OCI-LY7 (cell line): ENCODE measurements at regions not wholly inside any gene's neighbourhood (a gene's known extent, or its start where the extent isn't known, plus 50 kb on each side); places are given as distances from the start of the nearest gene placed in this dataset.

ENCODE experiments used
- EZH2phosphoT487 ChIP-seq: fragments of 200-600 bp; sonication (generic); IDR thresholded peaks from 2 replicates; pipeline ENCODE4 v1.6.1; 2018; ENCODE audit warnings: low read depth, borderline replicate concordance, mild to moderate bottlenecking, mixed run types, antibody characterized with exemption, low read length, moderate library complexity, mixed read lengths
- TF ChIP-seq, protein P1 (sequence below): fragments of 200-600 bp; sonication (generic); conservative IDR thresholded peaks from 2 replicates; pipeline ENCODE4 v1.5.1; 2014; ENCODE audit warnings: mild to moderate bottlenecking, antibody characterized with exemption, low read length, moderate library complexity, mixed read lengths

DNA sequence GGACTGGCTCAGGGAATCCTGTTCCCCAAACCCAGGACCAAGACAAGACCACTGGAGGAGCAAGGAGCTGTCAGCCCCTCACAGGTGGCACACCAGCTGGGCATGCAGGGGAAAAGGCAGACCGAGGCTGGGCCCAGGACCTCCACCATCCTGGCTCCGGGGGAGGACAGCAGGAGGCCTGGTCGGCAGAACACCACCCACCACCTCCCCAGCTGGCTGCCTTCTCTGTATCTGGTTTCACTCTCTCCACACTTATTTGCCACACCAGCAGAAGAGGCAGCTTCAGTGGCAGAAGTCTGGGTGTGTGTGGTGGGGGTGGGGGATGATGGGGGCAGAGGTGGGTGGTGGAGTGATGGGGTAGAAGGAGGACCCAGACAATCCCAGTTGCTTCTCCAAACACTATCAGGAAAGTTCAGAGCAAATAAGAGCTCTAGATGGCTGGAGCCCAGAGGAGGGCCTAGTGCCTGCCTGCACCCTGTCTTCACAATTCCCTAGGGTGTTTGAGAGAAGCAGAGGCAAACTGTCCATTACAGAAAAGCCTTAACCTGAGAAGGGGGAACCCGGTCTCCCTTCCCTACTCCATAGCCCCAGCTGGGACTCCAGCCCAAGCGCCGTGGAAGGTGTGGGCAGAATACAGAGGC is 51.9 kb upstream of the CDON start:
- TF ChIP-seq, protein P1, sequence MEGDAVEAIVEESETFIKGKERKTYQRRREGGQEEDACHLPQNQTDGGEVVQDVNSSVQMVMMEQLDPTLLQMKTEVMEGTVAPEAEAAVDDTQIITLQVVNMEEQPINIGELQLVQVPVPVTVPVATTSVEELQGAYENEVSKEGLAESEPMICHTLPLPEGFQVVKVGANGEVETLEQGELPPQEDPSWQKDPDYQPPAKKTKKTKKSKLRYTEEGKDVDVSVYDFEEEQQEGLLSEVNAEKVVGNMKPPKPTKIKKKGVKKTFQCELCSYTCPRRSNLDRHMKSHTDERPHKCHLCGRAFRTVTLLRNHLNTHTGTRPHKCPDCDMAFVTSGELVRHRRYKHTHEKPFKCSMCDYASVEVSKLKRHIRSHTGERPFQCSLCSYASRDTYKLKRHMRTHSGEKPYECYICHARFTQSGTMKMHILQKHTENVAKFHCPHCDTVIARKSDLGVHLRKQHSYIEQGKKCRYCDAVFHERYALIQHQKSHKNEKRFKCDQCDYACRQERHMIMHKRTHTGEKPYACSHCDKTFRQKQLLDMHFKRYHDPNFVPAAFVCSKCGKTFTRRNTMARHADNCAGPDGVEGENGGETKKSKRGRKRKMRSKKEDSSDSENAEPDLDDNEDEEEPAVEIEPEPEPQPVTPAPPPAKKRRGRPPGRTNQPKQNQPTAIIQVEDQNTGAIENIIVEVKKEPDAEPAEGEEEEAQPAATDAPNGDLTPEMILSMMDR, result no peak
- TF ChIP-seq EZH2phosphoT487, result no peak
